Caco-2 (cell line): ENCODE measurements at regions not wholly inside any gene's neighbourhood (a gene's known extent, or its start where the extent isn't known, plus 50 kb on each side); places are given as distances from the start of the nearest gene placed in this dataset.

Experiments
- BruUV-seq: library from RNA; stranded (reverse); fragments of 400-500 nt; replicated peaks from 2 replicates; lab custom pipeline; 2021; lab: Mats Ljungman, UMichigan
- CTCF ChIA-PET: fragments of 300-600 bp; sonication (Branson Sonifier 250); formaldehyde crosslinking; loops from one replicate; lab custom pipeline; 2022; ENCODE audit warnings: antibody characterized with exemption; lab: Charles Lee
- POLR2A ChIA-PET: fragments of 300-600 bp; sonication (Branson Sonifier 250); formaldehyde crosslinking; loops from one replicate; lab custom pipeline; 2022; ENCODE audit warnings: antibody characterized with exemption; lab: Charles Lee
- DNase-seq, 2 experiments: peaks; one replicate each; pipeline versions ENCODE4 v3.0.0 to v3.0.0-alpha.2; 2020 to 2022
- H3K27me3 ChIP-seq: replicated peaks from 2 replicates; pipeline ENCODE4 v1.6.0; 2011; ENCODE audit warnings: low read length; ENCODE audit not compliant: control insufficient read depth, insufficient read depth
- H3K36me3 ChIP-seq: 2 replicates; pipeline ENCODE4 v1.5.1; 2011; ENCODE audit warnings: low read length; ENCODE audit not compliant: control insufficient read depth, insufficient read depth
- H3K4me1 ChIP-seq: fragments of 250-450 bp; sonication (Bioruptor Pico); 2 replicates; pipeline ENCODE4 v1.5.1; 2020; ENCODE audit warnings: mild to moderate bottlenecking
- H3K4me3 ChIP-seq: 2 replicates; pipeline ENCODE4 v1.5.1; 2011; ENCODE audit warnings: low read depth, mild to moderate bottlenecking, control low read depth, low read length
- H3K9me3 ChIP-seq: fragments of 250-450 bp; sonication (Bioruptor Pico); 2 replicates; pipeline ENCODE4 v1.5.1; 2020; ENCODE audit warnings: mild to moderate bottlenecking, moderate library complexity
- H3K27ac Mint-ChIP-seq: one replicate; pipeline ENCODE4 v1.8.0; 2022; ENCODE audit warnings: mixed read lengths; ENCODE audit not compliant: unreplicated experiment
- H3K27me3 Mint-ChIP-seq: one replicate; pipeline ENCODE4 v1.8.0; 2022; ENCODE audit warnings: mixed read lengths; ENCODE audit not compliant: insufficient read depth, unreplicated experiment
- H3K36me3 Mint-ChIP-seq: one replicate; pipeline ENCODE4 v1.8.0; 2022; ENCODE audit warnings: mild to moderate bottlenecking, mixed read lengths; ENCODE audit not compliant: insufficient read depth, unreplicated experiment
- H3K4me1 Mint-ChIP-seq: one replicate; pipeline ENCODE4 v1.8.0; 2022; ENCODE audit warnings: low read depth, mixed read lengths; ENCODE audit not compliant: unreplicated experiment
- H3K4me3 Mint-ChIP-seq: one replicate; pipeline ENCODE4 v1.8.0; 2022; ENCODE audit warnings: mild to moderate bottlenecking, moderate library complexity, mixed read lengths; ENCODE audit not compliant: unreplicated experiment
- H3K9me3 Mint-ChIP-seq: one replicate; pipeline ENCODE4 v1.8.0; 2022; ENCODE audit warnings: mixed read lengths; ENCODE audit not compliant: unreplicated experiment
- CTCF ChIP-seq, 2 experiments: fragments of 200-600 bp in 1 of 2; IDR thresholded peaks; 1 replicate in 1 of 2; 2 replicates in 1 of 2; pipeline versions ENCODE4 v1.5.1 to v1.8.0; 2011 to 2022; ENCODE audit warnings: antibody characterized with exemption in 1 of 2, control low read depth in 1 of 2, inconsistent platforms in 1 of 2, low read depth in 1 of 2, low read length in 1 of 2, mild to moderate bottlenecking in 1 of 2, moderate library complexity in 1 of 2; ENCODE audit not compliant: insufficient read depth in 1 of 2, severe bottlenecking in 1 of 2, unreplicated experiment in 1 of 2
- intact Hi-C: fragments of 100-400 bp; cut with micrococcal nuclease; formaldehyde crosslinking; loops from one replicate; pipeline ENCODE4 v1.10.0; 2022; ENCODE audit not compliant: unreplicated experiment

- Histone ChIP-seq H3K9me3 (no peaks in the 10 kb centered on the region), H3K27me3 (no peaks in the 10 kb centered on the region), H3K4me1 (no peaks in the 10 kb centered on the region), H3K36me3 (no peaks in the 10 kb centered on the region), H3K4me3 (no peak overlapping the region)
- Mint-ChIP-seq H3K27me3 (peaks cover 6% of the 10 kb centered on the region), H3K36me3 (no peaks in the 10 kb centered on the region), H3K4me1 (no peaks in the 10 kb centered on the region), H3K27ac (no peak overlapping the region), H3K4me3 (no peak overlapping the region), H3K9me3 (no peaks in the 10 kb centered on the region)
- POLR2A ChIA-PET = no interaction called here
- DNase-seq = no peak
- CTCF ChIA-PET = no interaction called here
- intact Hi-C loops = no loop called here
- no peak for TF ChIP-seq CTCF (IDR thresholded peaks at IDR 0.05; ENCODE audit: insufficient read depth in 1 of 2, low read depth in 1 of 2, low read length in 1 of 2, severe bottlenecking in 1 of 2, unreplicated experiment in 1 of 2)
- BruUV-seq = no TSS peak
Measured at GRCh38 chr10:90199513-90199912, 498.1 kb downstream of the KIF20B start.

GRCh38 chr10:90204131-90204955 is 503.0 kb downstream of the KIF20B start:
- Mint-ChIP-seq H3K27me3 (peaks cover 8% of the 10 kb centered on the region), H3K9me3 (no peaks in the 10 kb centered on the region), H3K27ac (no peak overlapping the region), H3K4me3 (no peak overlapping the region), H3K36me3 (peaks cover 5% of the 10 kb centered on the region), H3K4me1 (no peaks in the 10 kb centered on the region)
- Histone ChIP-seq H3K4me3 (no peak overlapping the region), H3K4me1 (no peaks in the 10 kb centered on the region), H3K36me3 (no peaks in the 10 kb centered on the region), H3K9me3 (no peaks in the 10 kb centered on the region), H3K27me3 (no peaks in the 10 kb centered on the region)
- intact Hi-C loops = no loop called here
- POLR2A ChIA-PET = no interaction called here
- TF ChIP-seq CTCF (IDR thresholded peaks at IDR 0.05; ENCODE audit: insufficient read depth in 1 of 2, low read depth in 1 of 2, low read length in 1 of 2, severe bottlenecking in 1 of 2, unreplicated experiment in 1 of 2) = no peak
- CTCF ChIA-PET = no interaction called here
- no TSS peak for BruUV-seq
- DNase-seq = no peak

- DNase-seq = no peak
- CTCF ChIA-PET = no interaction called here
- POLR2A ChIA-PET = no interaction called here
- no peaks in the 10 kb centered on the region for H3K4me1 Mint-ChIP-seq
- peaks cover 5% of the 10 kb centered on the region for H3K36me3 Mint-ChIP-seq
- no peak overlapping the region for H3K27ac Mint-ChIP-seq
- TF ChIP-seq CTCF (IDR thresholded peaks at IDR 0.05; ENCODE audit: insufficient read depth in 1 of 2, low read depth in 1 of 2, low read length in 1 of 2, severe bottlenecking in 1 of 2, unreplicated experiment in 1 of 2) = no peak
- H3K27me3 Mint-ChIP-seq = peaks cover 8% of the 10 kb centered on the region
- intact Hi-C loops = no loop called here
- Histone ChIP-seq H3K4me1 (no peaks in the 10 kb centered on the region), H3K36me3 (no peaks in the 10 kb centered on the region), H3K9me3 (no peaks in the 10 kb centered on the region), H3K4me3 (no peak overlapping the region), H3K27me3 (no peaks in the 10 kb centered on the region)
- no peak overlapping the region for H3K4me3 Mint-ChIP-seq
- BruUV-seq = no TSS peak
- H3K9me3 Mint-ChIP-seq = no peaks in the 10 kb centered on the region
Measured at GRCh38 chr10:90204956-90205314, 503.5 kb downstream of the KIF20B start.
